ENCODE measurements at regions not wholly inside any gene's neighbourhood (a gene's known extent, or its start where the extent isn't known, plus 50 kb on each side); places are given as distances from the start of the nearest gene placed in this dataset.

- peak; percentile 26 for DNase-seq (ENCODE audit: extremely low read depth, insufficient read length)
- Histone ChIP-seq H3K36me3 (ENCODE audit: control insufficient read depth, insufficient read depth, low read length) (no peaks in the 10 kb centered on the region), H3K27me3 (replicated peaks; ENCODE audit: control insufficient read depth, insufficient read depth, low read length) (no peaks in the 10 kb centered on the region), H3K4me3 (replicated peaks; ENCODE audit: low read depth, low read length) (peak overlapping the region; percentile 27)
- TF ChIP-seq CTCF (IDR thresholded peaks at IDR 0.05; ENCODE audit: insufficient read depth, low read length, poor library complexity, severe bottlenecking): peak; percentile 11
Measured at GRCh38 chr1:38527373-38527966, 332.1 kb downstream of the RRAGC start.

- Histone ChIP-seq H3K27me3 (replicated peaks; ENCODE audit: control insufficient read depth, insufficient read depth, low read length) (no peaks in the 10 kb centered on the region), H3K4me3 (replicated peaks; ENCODE audit: low read depth, low read length) (no peak overlapping the region), H3K36me3 (ENCODE audit: control insufficient read depth, insufficient read depth, low read length) (no peaks in the 10 kb centered on the region)
- DNase-seq (ENCODE audit: extremely low read depth, insufficient read length): no peak
- no peak for TF ChIP-seq CTCF (IDR thresholded peaks at IDR 0.05; ENCODE audit: insufficient read depth, low read length, poor library complexity, severe bottlenecking)
Measured at GRCh38 chr1:38526046-38526445, 333.5 kb downstream of the RRAGC start.

- H3K27me3 ChIP-seq (replicated peaks; ENCODE audit: control insufficient read depth, insufficient read depth, low read length): no peaks in the 10 kb centered on the region
- H3K36me3 ChIP-seq (ENCODE audit: control insufficient read depth, insufficient read depth, low read length): no peaks in the 10 kb centered on the region
- TF ChIP-seq CTCF (IDR thresholded peaks at IDR 0.05; ENCODE audit: insufficient read depth, low read length, poor library complexity, severe bottlenecking): no peak
- no peak for DNase-seq (ENCODE audit: extremely low read depth, insufficient read length)
- no peak overlapping the region for H3K4me3 ChIP-seq (replicated peaks; ENCODE audit: low read depth, low read length)
Measured at GRCh38 chr1:38525343-38526043, 334.1 kb downstream of the RRAGC start.

GRCh38 chr1:38524025-38524641 lies 335.4 kb downstream of the RRAGC start:
- Histone ChIP-seq H3K36me3 (ENCODE audit: control insufficient read depth, insufficient read depth, low read length) (no peaks in the 10 kb centered on the region), H3K27me3 (replicated peaks; ENCODE audit: control insufficient read depth, insufficient read depth, low read length) (no peaks in the 10 kb centered on the region), H3K4me3 (replicated peaks; ENCODE audit: low read depth, low read length) (no peak overlapping the region)
- TF ChIP-seq CTCF (IDR thresholded peaks at IDR 0.05; ENCODE audit: insufficient read depth, low read length, poor library complexity, severe bottlenecking): no peak
- no peak for DNase-seq (ENCODE audit: extremely low read depth, insufficient read length)

- Histone ChIP-seq H3K36me3 (ENCODE audit: control insufficient read depth, insufficient read depth, low read length) (no peaks in the 10 kb centered on the region), H3K27me3 (replicated peaks; ENCODE audit: control insufficient read depth, insufficient read depth, low read length) (no peaks in the 10 kb centered on the region), H3K4me3 (replicated peaks; ENCODE audit: low read depth, low read length) (no peak overlapping the region)
- no peak for TF ChIP-seq CTCF (IDR thresholded peaks at IDR 0.05; ENCODE audit: insufficient read depth, low read length, poor library complexity, severe bottlenecking)
- DNase-seq (ENCODE audit: extremely low read depth, insufficient read length): no peak
Measured at GRCh38 chr1:38523568-38523939, 336.0 kb downstream of the RRAGC start.

Data from GM06990 (cell line).